ENCODE measurements at regions not wholly inside any gene's neighbourhood (a gene's known extent, or its start where the extent isn't known, plus 50 kb on each side); places are given as distances from the start of the nearest gene placed in this dataset.

DNA sequence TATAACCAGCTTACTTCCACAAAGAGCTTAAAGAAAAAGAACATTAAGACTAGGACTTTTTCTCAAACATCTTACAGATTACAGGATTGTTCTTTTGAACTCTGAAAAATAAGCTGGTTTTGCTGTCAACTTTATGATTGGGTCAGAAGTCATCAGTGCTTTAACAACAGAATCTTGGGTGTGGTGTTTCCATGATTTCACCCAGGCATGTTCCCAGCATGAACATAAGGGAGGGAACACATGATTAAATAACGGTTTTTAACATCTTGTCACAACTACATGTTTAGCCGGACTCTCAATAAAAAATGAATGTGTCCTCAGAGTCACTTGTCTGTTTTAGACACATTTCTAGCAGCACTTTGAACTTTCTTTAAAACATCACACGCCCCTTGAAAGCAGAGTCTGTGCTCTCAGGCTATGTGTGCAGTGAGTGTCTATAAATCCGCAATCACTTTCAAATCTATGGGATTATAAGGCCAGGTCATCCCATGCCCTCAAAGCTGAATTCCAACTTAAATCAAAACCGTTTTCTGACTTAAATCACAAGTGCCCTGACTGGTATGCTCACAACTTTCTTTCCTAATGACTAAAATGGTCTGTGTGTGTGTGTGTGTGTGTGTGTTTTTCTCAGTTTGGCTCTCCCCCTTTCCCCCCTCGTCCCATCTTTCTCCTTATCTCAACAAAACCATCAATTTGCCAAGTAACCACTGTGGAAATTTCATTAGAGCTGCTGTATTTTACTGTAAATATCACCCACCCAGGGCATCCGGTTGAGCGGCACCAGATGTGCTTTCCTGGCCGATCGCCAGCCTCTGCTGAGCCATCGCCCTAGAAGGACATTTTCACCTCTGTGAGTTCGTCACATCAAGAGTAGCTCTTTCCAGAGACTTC, 216.8 kb upstream of the DTNBP1 start:
- TF ChIP-seq CTCF (IDR thresholded peaks at IDR 0.05; ENCODE audit: insufficient read depth, low read length) = no peak
- no peak overlapping the region for H3K4me3 ChIP-seq (ENCODE audit: low read depth, low read length)
- DNase-seq (ENCODE audit: low read depth) = peak; percentile 30

DNA sequence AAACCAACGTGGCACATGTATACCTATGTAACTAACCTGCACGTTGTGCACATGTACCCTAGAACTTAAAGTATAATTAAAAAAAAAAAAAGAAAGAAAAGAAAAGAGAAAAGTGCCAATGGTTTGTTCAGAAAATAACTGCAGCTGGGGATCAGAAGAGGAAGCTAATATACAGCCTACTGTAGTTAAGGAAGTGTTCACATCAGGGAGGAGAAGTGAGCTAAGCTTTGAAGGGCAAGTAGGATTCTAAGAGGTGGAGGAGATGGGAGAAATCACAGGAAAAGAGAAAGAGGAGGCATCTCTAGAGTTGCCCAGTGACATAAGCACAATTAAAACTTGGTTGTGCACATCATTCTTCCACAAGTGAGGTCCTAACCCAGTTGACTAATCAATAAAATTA, 214.4 kb upstream of the DTNBP1 start:
- H3K4me3 ChIP-seq (ENCODE audit: low read depth, low read length) = no peak overlapping the region
- DNase-seq (ENCODE audit: low read depth) = no peak
- TF ChIP-seq CTCF (IDR thresholded peaks at IDR 0.05; ENCODE audit: insufficient read depth, low read length) = no peak

- no peak for TF ChIP-seq CTCF (IDR thresholded peaks at IDR 0.05; ENCODE audit: insufficient read depth, low read length)
- DNase-seq (ENCODE audit: low read depth) = no peak
- no peak overlapping the region for H3K4me3 ChIP-seq (ENCODE audit: low read depth, low read length)
Measured at GRCh38 chr6:15876406-15876805, 213.6 kb upstream of the DTNBP1 start.

GRCh38 chr6:15875797-15876196, 213.0 kb upstream of the DTNBP1 start:
- no peak for TF ChIP-seq CTCF (IDR thresholded peaks at IDR 0.05; ENCODE audit: insufficient read depth, low read length)
- no peak for DNase-seq (ENCODE audit: low read depth)

GRCh38 chr6:15874821-15875220, 212.0 kb upstream of the DTNBP1 start:
- H3K4me3 ChIP-seq (ENCODE audit: low read depth, low read length) = no peak overlapping the region
- DNase-seq (ENCODE audit: low read depth) = no peak
- no peak for TF ChIP-seq CTCF (IDR thresholded peaks at IDR 0.05; ENCODE audit: insufficient read depth, low read length)

More at GRCh38 chr6:15875797-15876196, 213.0 kb upstream of the DTNBP1 start:
- no peak overlapping the region for H3K4me3 ChIP-seq (ENCODE audit: low read depth, low read length)

GRCh38 chr6:15874326-15874725, 211.5 kb upstream of the DTNBP1 start:
- no peak for DNase-seq (ENCODE audit: low read depth)
- TF ChIP-seq CTCF (IDR thresholded peaks at IDR 0.05; ENCODE audit: insufficient read depth, low read length) = no peak
- no peak overlapping the region for H3K4me3 ChIP-seq (ENCODE audit: low read depth, low read length)

Data from fibroblast of the aortic adventitia (primary cell).